Kidney capillary endothelial cell (primary cell): ENCODE measurements at regions not wholly inside any gene's neighbourhood (a gene's known extent, or its start where the extent isn't known, plus 50 kb on each side); places are given as distances from the start of the nearest gene placed in this dataset.
"Not testable (repeated sequence)": the region's sequence is repeated elsewhere in the genome, so short reads cannot be mapped to it uniquely, and the experiment has no call there.

Experiments
- DNase-seq: peaks from one replicate; pipeline ENCODE4 v3.0.0-alpha.2; 2018; ENCODE audit warnings: low spot score

- not testable (repeated sequence) for DNase-seq
Observed at GRCh38 chr3:192968901-192969300, 51.2 kb upstream of the MB21D2 start.

GRCh38 chr3:192980632-192981031 is 63.0 kb upstream of the MB21D2 start:
- DNase-seq: no peak

GRCh38 chr3:192986379-192986778 is 68.7 kb upstream of the MB21D2 start:
- no peak for DNase-seq

GRCh38 chr3:192991356-192991755 is 73.7 kb upstream of the MB21D2 start:
- DNase-seq: no peak

- no peak for DNase-seq
Observed at GRCh38 chr3:192992361-192992760, 74.7 kb upstream of the MB21D2 start.

- no peak for DNase-seq
Observed at GRCh38 chr3:192993411-192993810, 75.8 kb upstream of the MB21D2 start.

- not testable (repeated sequence) for DNase-seq
Observed at GRCh38 chr3:193001113-193001512, 83.5 kb upstream of the MB21D2 start.

GRCh38 chr3:193003624-193004023 is 86.0 kb upstream of the MB21D2 start:
- DNase-seq: not testable (repeated sequence)

- DNase-seq: no peak
Observed at GRCh38 chr3:193008654-193009053, 91.0 kb upstream of the MB21D2 start.

GRCh38 chr3:193010191-193010590 is 92.5 kb upstream of the MB21D2 start:
- DNase-seq: no peak

GRCh38 chr3:193011958-193012357 is 94.3 kb upstream of the MB21D2 start:
- DNase-seq: no peak

GRCh38 chr3:193014902-193015301 is 97.2 kb upstream of the MB21D2 start:
- no peak for DNase-seq

- DNase-seq: no peak
Observed at GRCh38 chr3:193016437-193016901, 98.8 kb upstream of the MB21D2 start.

GRCh38 chr3:193021506-193022010 is 103.9 kb upstream of the MB21D2 start:
- DNase-seq: no peak

- DNase-seq: no peak
Observed at GRCh38 chr3:193023218-193023617, 105.6 kb upstream of the MB21D2 start.

- DNase-seq: no peak
Observed at GRCh38 chr3:193028258-193028657, 110.6 kb upstream of the MB21D2 start.

- no peak for DNase-seq
Observed at GRCh38 chr3:193029800-193030199, 112.1 kb upstream of the MB21D2 start.

- DNase-seq: no peak
Observed at GRCh38 chr3:193030276-193030675, 112.6 kb upstream of the MB21D2 start.

- no peak for DNase-seq
Observed at GRCh38 chr3:193031911-193032310, 114.3 kb upstream of the MB21D2 start.

GRCh38 chr3:193033226-193033780 is 115.6 kb upstream of the MB21D2 start:
- DNase-seq: no peak

GRCh38 chr3:193037828-193038227 is 120.2 kb upstream of the MB21D2 start:
- not testable (repeated sequence) for DNase-seq

GRCh38 chr3:193039058-193039457 is 121.4 kb upstream of the MB21D2 start:
- DNase-seq: no peak

GRCh38 chr3:193040836-193041672 is 123.4 kb upstream of the MB21D2 start:
- peak; percentile 41 for DNase-seq
